Body of pancreas (tissue), 4 donors: ENCODE measurements at regions not wholly inside any gene's neighbourhood (a gene's known extent, or its start where the extent isn't known, plus 50 kb on each side); places are given as distances from the start of the nearest gene placed in this dataset.

Experiments
- ATAC-seq: fragments of 150-250 bp; one replicate; pipeline ENCODE4 v1.9.1; 2016
- DNase-seq, 4 donors: peaks; one replicate each; pipeline ENCODE4 v3.0.0-alpha.2; 2019
- H3K27ac ChIP-seq, 4 donors: fragments of 200-600 bp; sonication (generic); 1 replicate in 3 of 4; 2 replicates in 1 of 4; pipeline versions ENCODE4 v1.5.1 to v1.6.1; 2016 to 2019; ENCODE audit warnings: mild to moderate bottlenecking in 1 of 4, mixed read lengths in 1 of 4, moderate library complexity in 1 of 4
- H3K27me3 ChIP-seq, 2 donors: fragments of 200-600 bp; sonication (generic); one replicate each; pipeline ENCODE4 v1.6.0; 2016; ENCODE audit warnings: mild to moderate bottlenecking in 1 of 2
- H3K36me3 ChIP-seq, 2 donors: fragments of 200-600 bp; sonication (generic); replicated peaks in 1 of 2; 2 replicates each; pipeline ENCODE4 v1.5.1; 2016; ENCODE audit warnings: low read depth in 2 of 2; ENCODE audit not compliant: insufficient read depth in 1 of 2
- H3K4me1 ChIP-seq: fragments of 200-600 bp; sonication (generic); one replicate; pipeline ENCODE4 v1.6.0; 2016
- H3K4me3 ChIP-seq, 2 donors: fragments of 200-600 bp; sonication (generic); 1 replicate in 1 of 2; 2 replicates in 1 of 2; pipeline ENCODE4 v1.5.1; 2016 to 2019
- H3K9me3 ChIP-seq, 3 donors: fragments of 200-600 bp; sonication (generic); 1 replicate in 2 of 3; 2 replicates in 1 of 3; pipeline ENCODE4 v1.5.1; 2016
- CTCF ChIP-seq, 7 experiments: fragments of 450-650 bp in 4 of 7; fragments of 200-600 bp in 3 of 7; sonication (generic) in 3 of 7; IDR thresholded peaks; one replicate each; pipeline ENCODE4 v1.5.1; 2016 to 2019; ENCODE audit warnings: antibody characterized with exemption in 7 of 7
- POLR2A ChIP-seq, 3 donors: fragments of 450-650 bp; IDR thresholded peaks; one replicate each; pipeline ENCODE4 v1.6.1; 2016; ENCODE audit warnings: antibody characterized with exemption in 3 of 3, mild to moderate bottlenecking in 2 of 3
- WGBS, 2 donors: methylation state at CpG; one replicate each; pipeline ENCODE4 v1.1.5; 2017; 5-methylcytosine and 5-hydroxymethylcytosine counted together
- intact Hi-C: fragments of 100-400 bp; cut with DNase I; formaldehyde crosslinking; loops from one replicate; pipeline ENCODE4 v1.15.1; 2023

GRCh38 chrX:102859550-102859871, 77.6 kb upstream of the RAB40AL start:
- H3K9me3 ChIP-seq = no peaks in the 10 kb centered on the region
- no peak overlapping the region for H3K27ac ChIP-seq
- ATAC-seq (no peak), DNase-seq (no peak)
- H3K4me3 ChIP-seq = no peak overlapping the region
- 100% methylated on average over 1 of the region's 1 CpG; no CpG with 5 or more reads in 1 of the 2 donors for WGBS, 2 donors
- H3K4me1 ChIP-seq = no peaks in the 10 kb centered on the region
- TF ChIP-seq POLR2A (IDR thresholded peaks at IDR 0.05) = no peak
- TF ChIP-seq CTCF (IDR thresholded peaks at IDR 0.05) = no peak
- no peaks in the 10 kb centered on the region for H3K36me3 ChIP-seq
- intact Hi-C loops = no loop called here
- H3K27me3 ChIP-seq = no peaks in the 10 kb centered on the region

GRCh38 chrX:102860235-102860634, 76.8 kb upstream of the RAB40AL start:
- no peak for ATAC-seq
- intact Hi-C loops = no loop called here
- DNase-seq = no peak
- TF ChIP-seq POLR2A (IDR thresholded peaks at IDR 0.05) = no peak
- TF ChIP-seq CTCF (IDR thresholded peaks at IDR 0.05) = no peak
- Histone ChIP-seq H3K4me1 (no peaks in the 10 kb centered on the region), H3K27me3 (no peaks in the 10 kb centered on the region), H3K4me3 (no peak overlapping the region), H3K36me3 (no peaks in the 10 kb centered on the region), H3K27ac (no peak overlapping the region), H3K9me3 (no peaks in the 10 kb centered on the region)
- 80 to 83% methylated on average over 1 of the region's 1 CpG for WGBS, 2 donors

GRCh38 chrX:102863735-102864134, 73.3 kb upstream of the RAB40AL start:
- no peak overlapping the region for H3K27ac ChIP-seq
- no peak overlapping the region for H3K4me3 ChIP-seq
- 4 to 5% methylated on average over 4 of the region's 4 CpGs for WGBS, 2 donors
- H3K9me3 ChIP-seq = no peaks in the 10 kb centered on the region
- H3K27me3 ChIP-seq = no peaks in the 10 kb centered on the region
- peak; percentile 63 to 85 (median 72) for TF ChIP-seq CTCF (IDR thresholded peaks at IDR 0.05)
- TF ChIP-seq POLR2A (IDR thresholded peaks at IDR 0.05) = no peak
- ATAC-seq (peak; percentile 79), DNase-seq (peak; percentile 79 to 92 (median 84))
- no peaks in the 10 kb centered on the region for H3K4me1 ChIP-seq
- intact Hi-C loops = no loop called here
- H3K36me3 ChIP-seq = no peaks in the 10 kb centered on the region

GRCh38 chrX:102866981-102867656, 70.0 kb upstream of the RAB40AL start:
- intact Hi-C loops = no loop called here
- no peaks in the 10 kb centered on the region for H3K4me1 ChIP-seq
- 80 to 90% methylated on average over 2 of the region's 2 CpGs for WGBS, 2 donors

More at GRCh38 chrX:102866981-102867656, 70.0 kb upstream of the RAB40AL start:
- Histone ChIP-seq H3K9me3 (no peaks in the 10 kb centered on the region), H3K4me3 (no peak overlapping the region), H3K36me3 (no peaks in the 10 kb centered on the region), H3K27me3 (no peaks in the 10 kb centered on the region), H3K27ac (no peak overlapping the region)
- ATAC-seq (no peak), DNase-seq (no peak)
- TF ChIP-seq CTCF (IDR thresholded peaks at IDR 0.05) = no peak
- no peak for TF ChIP-seq POLR2A (IDR thresholded peaks at IDR 0.05)
